ENCODE measurements at regions not wholly inside any gene's neighbourhood (a gene's known extent, or its start where the extent isn't known, plus 50 kb on each side); places are given as distances from the start of the nearest gene placed in this dataset.

- Histone ChIP-seq H3F3A (ENCODE audit: control insufficient read depth, insufficient read depth) (no peaks in the 10 kb centered on the region), H3K4me2 (ENCODE audit: low read length) (no peak overlapping the region), H3K9me2 (replicated peaks; ENCODE audit: control insufficient read depth, low read length) (no peaks in the 10 kb centered on the region), H3K36me3 (ENCODE audit: control insufficient read depth, low read length) (no peaks in the 10 kb centered on the region), H3K4me3 (ENCODE audit: low read length) (no peak overlapping the region), H3K27me3 (ENCODE audit: control insufficient read depth, low read length) (no peaks in the 10 kb centered on the region), H3K79me2 (ENCODE audit: control insufficient read depth, low read length) (no peaks in the 10 kb centered on the region), H3K27ac (ENCODE audit: low read depth, low read length) (no peak overlapping the region), H4K20me1 (ENCODE audit: control insufficient read depth, insufficient read depth, low read depth, low read length) (no peaks in the 10 kb centered on the region), H3K9me3 (ENCODE audit: control insufficient read depth, insufficient read depth, low read length) (no peaks in the 10 kb centered on the region), H3K4me1 (ENCODE audit: control insufficient read depth, low read length) (no peaks in the 10 kb centered on the region)
- TF ChIP-seq EZH2phosphoT487 (IDR thresholded peaks at IDR 0.05; ENCODE audit: borderline replicate concordance, low read length) (no peak), CTCF (IDR thresholded peaks at IDR 0.05; ENCODE audit: low read depth, low read length, poor library complexity, severe bottlenecking) (no peak)
Observed at GRCh38 chr3:147669077-147669476, 259.9 kb downstream of the ZIC1 start.

- Histone ChIP-seq H3K4me2 (ENCODE audit: low read length) (no peak overlapping the region), H3K27ac (ENCODE audit: low read depth, low read length) (no peak overlapping the region), H3F3A (ENCODE audit: control insufficient read depth, insufficient read depth) (no peaks in the 10 kb centered on the region), H3K4me1 (ENCODE audit: control insufficient read depth, low read length) (no peaks in the 10 kb centered on the region), H3K4me3 (ENCODE audit: low read length) (no peak overlapping the region), H3K79me2 (ENCODE audit: control insufficient read depth, low read length) (no peaks in the 10 kb centered on the region), H3K36me3 (ENCODE audit: control insufficient read depth, low read length) (no peaks in the 10 kb centered on the region), H3K9me2 (replicated peaks; ENCODE audit: control insufficient read depth, low read length) (no peaks in the 10 kb centered on the region), H3K27me3 (ENCODE audit: control insufficient read depth, low read length) (no peaks in the 10 kb centered on the region), H4K20me1 (ENCODE audit: control insufficient read depth, insufficient read depth, low read depth, low read length) (no peaks in the 10 kb centered on the region), H3K9me3 (ENCODE audit: control insufficient read depth, insufficient read depth, low read length) (no peaks in the 10 kb centered on the region)
- TF ChIP-seq EZH2phosphoT487 (IDR thresholded peaks at IDR 0.05; ENCODE audit: borderline replicate concordance, low read length) (no peak), CTCF (IDR thresholded peaks at IDR 0.05; ENCODE audit: low read depth, low read length, poor library complexity, severe bottlenecking) (no peak)
Observed at GRCh38 chr3:147672035-147672434, 262.9 kb downstream of the ZIC1 start.

GRCh38 chr3:147672436-147672835, 263.3 kb downstream of the ZIC1 start:
- no peak for TF ChIP-seq CTCF (IDR thresholded peaks at IDR 0.05; ENCODE audit: low read depth, low read length, poor library complexity, severe bottlenecking)
- no peak for TF ChIP-seq EZH2phosphoT487 (IDR thresholded peaks at IDR 0.05; ENCODE audit: borderline replicate concordance, low read length)
- no peaks in the 10 kb centered on the region for H3K9me2 ChIP-seq (replicated peaks; ENCODE audit: control insufficient read depth, low read length)

GRCh38 chr3:147675761-147676160, 266.6 kb downstream of the ZIC1 start:
- no peak overlapping the region for H3K4me3 ChIP-seq (ENCODE audit: low read length)
- H3K36me3 ChIP-seq (ENCODE audit: control insufficient read depth, low read length) = no peaks in the 10 kb centered on the region
- H3K27ac ChIP-seq (ENCODE audit: low read depth, low read length) = no peak overlapping the region
- no peaks in the 10 kb centered on the region for H3K9me2 ChIP-seq (replicated peaks; ENCODE audit: control insufficient read depth, low read length)
- TF ChIP-seq CTCF (IDR thresholded peaks at IDR 0.05; ENCODE audit: low read depth, low read length, poor library complexity, severe bottlenecking) (no peak), EZH2phosphoT487 (IDR thresholded peaks at IDR 0.05; ENCODE audit: borderline replicate concordance, low read length) (no peak)
- no peaks in the 10 kb centered on the region for H3K9me3 ChIP-seq (ENCODE audit: control insufficient read depth, insufficient read depth, low read length)
- no peaks in the 10 kb centered on the region for H3K27me3 ChIP-seq (ENCODE audit: control insufficient read depth, low read length)
- no peaks in the 10 kb centered on the region for H4K20me1 ChIP-seq (ENCODE audit: control insufficient read depth, insufficient read depth, low read depth, low read length)
- H3K4me2 ChIP-seq (ENCODE audit: low read length) = no peak overlapping the region
- H3K79me2 ChIP-seq (ENCODE audit: control insufficient read depth, low read length) = no peaks in the 10 kb centered on the region
- H3K4me1 ChIP-seq (ENCODE audit: control insufficient read depth, low read length) = no peaks in the 10 kb centered on the region
- no peaks in the 10 kb centered on the region for H3F3A ChIP-seq (ENCODE audit: control insufficient read depth, insufficient read depth)

More at GRCh38 chr3:147672436-147672835, 263.3 kb downstream of the ZIC1 start:
- Histone ChIP-seq H3K4me3 (ENCODE audit: low read length) (no peak overlapping the region), H3K4me2 (ENCODE audit: low read length) (no peak overlapping the region), H3K9me3 (ENCODE audit: control insufficient read depth, insufficient read depth, low read length) (no peaks in the 10 kb centered on the region), H4K20me1 (ENCODE audit: control insufficient read depth, insufficient read depth, low read depth, low read length) (no peaks in the 10 kb centered on the region), H3K79me2 (ENCODE audit: control insufficient read depth, low read length) (no peaks in the 10 kb centered on the region), H3K27ac (ENCODE audit: low read depth, low read length) (no peak overlapping the region), H3K36me3 (ENCODE audit: control insufficient read depth, low read length) (no peaks in the 10 kb centered on the region), H3F3A (ENCODE audit: control insufficient read depth, insufficient read depth) (no peaks in the 10 kb centered on the region), H3K4me1 (ENCODE audit: control insufficient read depth, low read length) (no peaks in the 10 kb centered on the region), H3K27me3 (ENCODE audit: control insufficient read depth, low read length) (no peaks in the 10 kb centered on the region)
